Spinal cord (tissue), 9 donors: ENCODE measurements at regions not wholly inside any gene's neighbourhood (a gene's known extent, or its start where the extent isn't known, plus 50 kb on each side); places are given as distances from the start of the nearest gene placed in this dataset.
A peak's percentile ranks its signal among the peaks of the same experiment; 100 is the strongest.

Experiments used
- DNase-seq, 6 donors: peaks; one replicate each; pipeline versions ENCODE4 v3.0.0 to v3.0.0-alpha.2; 2013 to 2015; ENCODE audit warnings: low spot score in 6 of 6, low read depth in 4 of 6
- H3K27ac ChIP-seq: one replicate; pipeline ENCODE4 v1.5.1; 2013; ENCODE audit warnings: low read depth, low read length, control low read depth
- H3K27me3 ChIP-seq: one replicate; pipeline ENCODE4 v1.6.1; 2013; ENCODE audit warnings: low read length; ENCODE audit not compliant: control insufficient read depth, insufficient read depth
- H3K36me3 ChIP-seq: one replicate; pipeline ENCODE4 v1.6.1; 2013; ENCODE audit warnings: low read length; ENCODE audit not compliant: control insufficient read depth, insufficient read depth
- H3K4me1 ChIP-seq: one replicate; pipeline ENCODE4 v1.6.1; 2013; ENCODE audit warnings: low read length; ENCODE audit not compliant: control insufficient read depth, insufficient read depth
- H3K4me3 ChIP-seq: one replicate; pipeline ENCODE4 v1.5.1; 2013; ENCODE audit warnings: low read depth, low read length, control low read depth
- H3K9me3 ChIP-seq: one replicate; pipeline ENCODE4 v1.6.1; 2013; ENCODE audit warnings: low read length; ENCODE audit not compliant: control insufficient read depth, insufficient read depth
- WGBS: methylation state at CpG from one replicate; pipeline ENCODE4 v1.1.5; 2013; ENCODE audit warnings: missing lambda C conversion rate; ENCODE audit not compliant: insufficient coverage; 5-methylcytosine and 5-hydroxymethylcytosine counted together
- donor health status: healthy.

DNA sequence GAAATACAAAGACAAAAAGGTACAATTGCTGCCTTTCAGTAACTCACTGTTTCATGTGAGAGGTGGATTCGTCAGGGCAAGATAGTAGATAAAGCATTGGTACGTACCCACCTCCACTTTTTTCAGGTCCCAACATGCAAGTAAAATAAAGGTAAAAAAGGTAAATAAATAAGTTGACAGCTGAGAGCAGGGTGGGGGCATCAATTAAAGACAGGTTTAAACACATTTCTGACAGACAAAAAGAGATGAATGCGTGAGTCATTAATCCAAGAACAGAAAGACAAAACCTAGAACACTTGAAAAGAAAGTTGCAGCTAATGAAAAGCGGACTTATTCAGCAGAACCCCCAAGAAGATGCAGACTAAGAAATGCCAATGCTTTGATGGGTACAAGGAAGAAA, 979.6 kb upstream of the CDH2 start:
- DNase-seq: no peak
- 100% methylated on average over 1 of the region's 4 CpGs for WGBS
- no peaks in the 10 kb centered on the region for H3K4me1 ChIP-seq

DNA sequence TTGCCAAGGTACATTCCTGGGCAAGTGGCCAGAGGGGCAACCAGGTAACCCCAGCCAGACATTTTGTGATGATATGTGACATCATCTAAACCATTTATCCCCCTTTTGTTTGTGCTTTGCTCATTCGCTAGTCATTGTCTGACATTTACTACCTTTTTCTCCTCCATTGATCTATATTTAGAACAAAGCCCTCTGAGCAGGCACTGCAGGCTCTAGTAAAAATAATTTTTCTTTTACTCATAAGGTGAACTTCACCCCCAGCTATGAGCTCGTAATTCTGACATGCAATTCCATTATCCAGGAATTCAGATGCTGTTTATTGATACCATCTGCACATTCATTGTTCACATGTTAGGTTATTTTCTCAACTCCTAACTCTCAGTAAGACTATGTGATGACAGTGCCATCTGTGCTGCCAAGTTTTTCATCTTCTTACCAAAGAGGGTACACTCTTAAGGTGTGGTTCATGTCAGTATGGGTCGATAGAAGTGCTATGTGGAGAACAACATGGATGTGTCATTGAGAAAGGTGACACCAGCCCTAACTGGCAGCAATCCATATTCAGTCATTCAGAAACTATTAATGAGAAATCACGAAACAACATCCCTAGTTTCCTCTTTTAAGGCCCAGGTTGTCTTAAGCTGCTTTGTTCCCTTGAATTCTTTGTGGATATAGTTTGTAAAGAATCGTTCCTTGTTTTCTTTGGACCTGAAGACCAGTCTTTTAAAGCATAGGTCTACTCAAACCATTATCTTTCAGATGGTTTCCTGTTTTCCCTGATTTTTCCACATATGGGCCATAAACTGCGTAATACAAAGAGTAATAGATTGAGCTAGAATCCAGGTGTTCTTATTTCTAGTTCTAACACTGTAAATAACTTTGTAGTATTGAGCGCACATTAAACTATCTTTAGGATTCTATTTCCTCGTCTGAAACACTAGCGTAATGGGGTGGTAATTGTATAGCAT, 978.1 kb upstream of the CDH2 start:
- Histone ChIP-seq H3K27ac (no peak overlapping the region), H3K27me3 (no peaks in the 10 kb centered on the region), H3K36me3 (no peaks in the 10 kb centered on the region), H3K9me3 (no peaks in the 10 kb centered on the region), H3K4me1 (no peaks in the 10 kb centered on the region), H3K4me3 (no peak overlapping the region)
- 75% methylated on average over 1 of the region's 9 CpGs for WGBS
- no peak for DNase-seq

More for the DNA sequence above, 979.6 kb upstream of the CDH2 start:
- no peaks in the 10 kb centered on the region for H3K36me3 ChIP-seq
- no peak overlapping the region for H3K27ac ChIP-seq
- no peaks in the 10 kb centered on the region for H3K27me3 ChIP-seq
- H3K4me3 ChIP-seq: no peak overlapping the region
- H3K9me3 ChIP-seq: no peaks in the 10 kb centered on the region

DNA sequence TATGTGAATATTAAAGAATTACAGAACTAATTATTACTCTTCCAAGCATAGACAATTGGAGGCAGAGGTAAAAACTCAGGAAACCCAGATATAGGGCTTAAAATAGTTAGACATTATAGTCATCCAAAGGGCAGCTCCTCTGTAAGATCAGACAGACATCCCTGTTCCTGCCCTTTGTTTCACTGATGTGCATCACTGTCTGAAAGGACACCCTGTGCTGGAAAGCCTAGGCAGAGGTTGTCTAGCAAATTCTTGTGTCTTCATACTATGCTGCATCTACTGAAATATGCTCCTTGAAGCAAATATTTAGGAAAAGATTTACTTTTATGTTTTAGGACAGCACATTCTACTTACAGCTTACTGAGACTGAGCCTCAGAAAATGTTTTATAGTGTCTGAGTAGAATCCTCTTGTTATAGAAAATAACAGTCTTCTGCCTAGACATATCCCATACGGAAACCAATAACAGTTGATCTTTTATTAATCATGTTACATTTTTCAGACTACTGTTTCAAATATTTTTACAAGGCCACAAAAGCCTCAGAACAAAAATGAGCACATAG, 977.3 kb upstream of the CDH2 start:
- no peaks in the 10 kb centered on the region for H3K36me3 ChIP-seq
- no peaks in the 10 kb centered on the region for H3K27me3 ChIP-seq
- 33% methylated on average over 1 of the region's 1 CpG for WGBS
- H3K4me1 ChIP-seq: no peaks in the 10 kb centered on the region
- no peak for DNase-seq
- H3K27ac ChIP-seq: no peak overlapping the region
- no peaks in the 10 kb centered on the region for H3K9me3 ChIP-seq
- no peak overlapping the region for H3K4me3 ChIP-seq

DNA sequence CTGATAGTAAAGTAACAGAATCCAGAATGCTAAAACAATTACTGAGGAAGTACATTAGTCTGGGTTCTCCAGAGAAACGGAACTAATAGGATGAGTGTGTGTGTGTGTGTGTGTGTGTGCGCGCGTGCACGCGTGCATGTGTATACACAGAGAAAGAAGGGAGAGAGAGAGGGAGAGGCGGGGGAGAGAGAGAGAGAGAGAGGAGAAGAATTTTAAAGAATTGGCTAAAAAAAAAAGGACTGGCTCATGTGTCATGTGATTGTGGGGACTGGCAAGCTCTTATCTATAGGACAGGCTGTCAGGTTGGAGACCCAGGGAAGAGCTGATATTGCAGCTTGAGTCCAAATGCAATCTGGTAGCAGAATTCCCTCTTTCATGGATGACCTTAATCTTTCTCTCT, 976.2 kb upstream of the CDH2 start:
- H3K27ac ChIP-seq: no peak overlapping the region
- no peaks in the 10 kb centered on the region for H3K27me3 ChIP-seq
- no peaks in the 10 kb centered on the region for H3K36me3 ChIP-seq
- H3K4me3 ChIP-seq: no peak overlapping the region
- DNase-seq: no peak
- no peaks in the 10 kb centered on the region for H3K9me3 ChIP-seq
- 70% methylated on average over 7 of the region's 7 CpGs for WGBS
- no peaks in the 10 kb centered on the region for H3K4me1 ChIP-seq

DNA sequence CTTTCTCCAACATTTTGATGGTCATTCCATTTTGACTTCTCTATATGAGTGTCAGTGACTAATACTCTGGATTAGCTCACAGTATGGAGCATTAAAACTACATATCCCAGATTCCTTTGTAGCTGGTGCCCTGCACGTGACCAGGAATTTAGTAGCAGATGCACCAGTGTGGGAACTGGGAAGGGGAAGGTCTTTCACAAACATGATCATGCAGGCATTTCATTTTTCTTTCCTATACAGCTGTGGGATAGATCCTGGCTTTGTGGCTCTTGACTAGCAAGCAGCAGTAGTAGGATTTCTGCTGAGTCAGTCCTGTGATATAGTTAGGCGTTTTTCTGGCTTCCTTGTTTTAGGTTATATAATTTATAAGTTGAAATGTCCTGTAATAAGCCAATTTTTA, 971.0 kb upstream of the CDH2 start:
- no peaks in the 10 kb centered on the region for H3K27me3 ChIP-seq
- WGBS: no CpG with 5 or more reads among the region's 2 CpGs
- H3K36me3 ChIP-seq: no peaks in the 10 kb centered on the region
- no peak overlapping the region for H3K4me3 ChIP-seq
- no peak overlapping the region for H3K27ac ChIP-seq
- H3K9me3 ChIP-seq: no peaks in the 10 kb centered on the region
- DNase-seq: peak in 2 of 6 donors; percentile 10 to 26
- no peaks in the 10 kb centered on the region for H3K4me1 ChIP-seq

DNA sequence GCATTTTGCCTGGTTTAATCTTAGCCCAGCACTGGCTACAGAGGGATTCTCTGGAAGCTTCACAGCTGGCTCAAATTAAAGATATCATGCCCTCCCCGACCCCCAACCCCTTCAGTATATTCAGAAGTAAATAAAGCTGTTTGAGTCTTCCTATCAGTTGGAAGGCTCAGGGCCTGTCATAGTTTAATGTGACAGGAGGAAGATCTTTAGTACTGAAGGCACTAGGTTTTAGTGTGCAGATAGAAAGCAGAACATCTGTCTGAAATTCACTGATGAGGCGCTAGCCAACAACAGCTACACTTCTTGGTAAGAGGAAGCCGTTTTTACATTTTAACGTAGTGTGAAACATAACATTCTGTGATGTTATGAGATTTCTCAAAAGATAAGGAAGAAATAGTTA, 969.1 kb upstream of the CDH2 start:
- Histone ChIP-seq H3K36me3 (no peaks in the 10 kb centered on the region), H3K27ac (no peak overlapping the region), H3K27me3 (no peaks in the 10 kb centered on the region), H3K4me1 (no peaks in the 10 kb centered on the region), H3K9me3 (no peaks in the 10 kb centered on the region), H3K4me3 (no peak overlapping the region)
- WGBS: no CpG with 5 or more reads among the region's 4 CpGs
- peak in 2 of 6 donors; percentile 26 to 75 for DNase-seq

DNA sequence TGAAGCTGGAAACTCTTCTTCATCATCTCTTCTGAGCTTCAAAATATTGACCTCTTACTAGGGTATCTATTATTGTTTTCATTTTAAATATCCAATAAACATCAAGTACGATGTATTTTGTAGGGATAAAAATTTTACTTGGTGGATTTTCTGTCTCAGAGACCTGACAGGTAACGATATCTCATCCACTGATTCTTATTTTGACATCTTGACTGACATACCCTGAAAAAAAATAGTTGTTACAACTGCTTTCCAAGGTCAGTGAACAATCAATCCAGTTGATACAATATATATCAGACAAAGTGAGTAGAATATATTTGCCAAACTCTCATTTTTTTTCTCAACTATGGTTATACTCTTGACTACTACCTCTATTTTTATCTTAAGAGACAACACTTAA, 963.7 kb upstream of the CDH2 start:
- Histone ChIP-seq H3K9me3 (no peaks in the 10 kb centered on the region), H3K4me3 (no peak overlapping the region), H3K4me1 (no peaks in the 10 kb centered on the region), H3K27ac (no peak overlapping the region), H3K27me3 (no peaks in the 10 kb centered on the region), H3K36me3 (no peaks in the 10 kb centered on the region)
- WGBS: no CpG with 5 or more reads among the region's 2 CpGs
- DNase-seq: no peak

DNA sequence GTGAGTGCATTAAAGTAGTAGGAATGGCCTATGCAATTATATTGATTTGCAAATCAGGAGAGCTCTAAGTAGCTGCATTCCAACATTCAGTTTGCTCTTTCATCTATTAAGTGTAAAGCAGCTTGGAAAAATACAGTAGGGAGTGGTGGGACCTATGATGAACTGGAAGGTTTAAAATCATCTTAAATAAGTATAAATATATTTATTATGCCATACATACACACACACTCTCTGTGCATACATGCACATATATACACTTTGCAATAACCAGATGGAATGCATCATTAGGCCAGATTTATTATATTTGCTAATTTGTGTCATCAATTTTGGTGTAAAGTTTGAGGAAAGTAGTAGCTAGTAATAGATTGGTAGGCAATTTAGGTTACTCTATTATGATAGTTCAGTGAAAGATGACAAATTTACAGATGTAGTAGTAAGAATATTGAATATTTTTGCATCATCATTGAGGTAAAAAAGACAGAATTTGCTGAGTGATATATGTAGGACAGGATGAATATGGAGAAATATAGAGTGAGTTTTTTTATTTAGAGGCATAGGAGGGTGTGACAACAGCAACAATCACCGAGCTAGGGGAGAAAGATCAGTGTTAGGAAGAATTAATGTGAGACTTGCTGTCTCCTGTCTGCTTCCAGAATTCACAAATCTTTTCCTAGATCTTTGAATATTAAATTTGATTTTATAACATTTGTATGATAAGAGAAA, 961.0 kb upstream of the CDH2 start:
- WGBS: no CpG with 5 or more reads among the region's 1 CpG
- Histone ChIP-seq H3K36me3 (no peaks in the 10 kb centered on the region), H3K9me3 (no peaks in the 10 kb centered on the region)

DNA sequence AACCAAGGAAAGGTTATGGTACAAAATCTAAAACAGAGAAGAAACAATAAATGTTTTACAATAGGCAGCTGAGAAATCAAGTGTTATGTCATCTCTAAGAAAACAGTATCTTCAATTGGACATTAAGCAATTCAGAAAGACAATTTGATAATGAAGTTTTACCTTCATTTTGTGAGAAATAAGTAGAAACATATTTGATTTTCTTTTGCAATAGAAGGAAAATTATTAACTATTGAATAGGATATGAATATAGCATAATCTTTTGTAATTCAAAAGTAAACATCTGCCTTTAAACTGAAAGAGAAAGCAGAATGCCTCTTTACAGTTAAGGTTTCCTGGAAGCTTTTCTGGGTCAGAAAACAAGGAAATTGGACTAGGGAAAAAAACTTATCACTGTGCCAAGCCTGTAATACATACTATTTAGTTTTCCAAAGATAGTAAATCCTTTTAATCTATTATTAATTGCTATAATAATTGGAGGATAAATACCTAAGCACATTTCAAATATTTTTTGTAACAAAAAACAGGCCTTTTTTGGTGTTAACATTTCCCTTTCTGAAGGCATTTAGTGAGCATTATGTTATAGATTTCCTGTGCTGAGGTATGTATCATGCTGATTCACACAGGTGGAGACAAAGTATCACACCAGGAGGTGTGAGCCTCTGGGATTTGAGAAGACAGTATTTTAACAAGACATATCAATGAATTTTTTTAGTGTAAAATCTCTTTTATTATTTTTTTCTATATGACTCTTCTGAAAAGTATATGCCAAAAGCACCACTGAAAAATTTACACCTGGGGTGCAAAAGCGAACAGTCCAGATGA, 947.0 kb upstream of the CDH2 start:
- no peak for DNase-seq
- H3K4me3 ChIP-seq: no peak overlapping the region
- WGBS: no CpG with 5 or more reads among the region's 1 CpG

More for the DNA sequence above, 961.0 kb upstream of the CDH2 start:
- no peak overlapping the region for H3K27ac ChIP-seq
- H3K4me3 ChIP-seq: no peak overlapping the region
- no peaks in the 10 kb centered on the region for H3K27me3 ChIP-seq
- no peak for DNase-seq
- no peaks in the 10 kb centered on the region for H3K4me1 ChIP-seq

More for the DNA sequence above, 947.0 kb upstream of the CDH2 start:
- H3K27ac ChIP-seq: no peak overlapping the region
- no peaks in the 10 kb centered on the region for H3K4me1 ChIP-seq
- no peaks in the 10 kb centered on the region for H3K9me3 ChIP-seq
- no peaks in the 10 kb centered on the region for H3K36me3 ChIP-seq
- H3K27me3 ChIP-seq: no peaks in the 10 kb centered on the region
